Loucy (cell line): ENCODE measurements at regions not wholly inside any gene's neighbourhood (a gene's known extent, or its start where the extent isn't known, plus 50 kb on each side); places are given as distances from the start of the nearest gene placed in this dataset.
"Not testable (repeated sequence)": the region's sequence is repeated elsewhere in the genome, so short reads cannot be mapped to it uniquely, and the experiment has no call there.

Experiments
- H2AFZ ChIP-seq: fragments of 200-600 bp; sonication (generic); 2 replicates; pipeline ENCODE4 v1.6.0; 2016; ENCODE audit warnings: antibody characterized with exemption, mild to moderate bottlenecking, low read length, moderate library complexity
- H3F3A ChIP-seq: fragments of 200-600 bp; 2 replicates; pipeline ENCODE4 v1.6.0; 2016; ENCODE audit warnings: antibody characterized with exemption, low read depth, mild to moderate bottlenecking
- H3K27me3 ChIP-seq: fragments of 200-600 bp; sonication (generic); 2 replicates; pipeline ENCODE4 v1.6.1; 2014; ENCODE audit warnings: low read length, mild to moderate bottlenecking; ENCODE audit not compliant: insufficient read depth, poor library complexity, severe bottlenecking
- H3K36me3 ChIP-seq: fragments of 200-600 bp; sonication (generic); 2 replicates; pipeline ENCODE4 v1.6.1; 2016; ENCODE audit warnings: low read length; ENCODE audit not compliant: insufficient read depth
- H3K4me1 ChIP-seq: fragments of 200-600 bp; sonication (generic); 2 replicates; pipeline ENCODE4 v1.5.1; 2014; ENCODE audit warnings: low read length, mild to moderate bottlenecking; ENCODE audit not compliant: insufficient read depth, poor library complexity, severe bottlenecking
- H3K4me2 ChIP-seq: fragments of 200-600 bp; sonication (generic); 2 replicates; pipeline ENCODE4 v1.6.0; 2014; ENCODE audit warnings: antibody characterized with exemption, low read length, low read depth, mild to moderate bottlenecking; ENCODE audit not compliant: poor library complexity, severe bottlenecking
- H3K4me3 ChIP-seq: fragments of 200-600 bp; sonication (generic); 2 replicates; pipeline ENCODE4 v1.5.1; 2014; ENCODE audit warnings: low read length, mild to moderate bottlenecking, mixed read lengths; ENCODE audit not compliant: poor library complexity, severe bottlenecking
- H3K79me2 ChIP-seq: fragments of 200-600 bp; sonication (generic); 2 replicates; pipeline ENCODE4 v1.6.1; 2014; ENCODE audit warnings: low read length; ENCODE audit not compliant: insufficient read depth
- H3K9ac ChIP-seq: fragments of 200-600 bp; sonication (generic); 2 replicates; pipeline ENCODE4 v1.6.0; 2014; ENCODE audit warnings: mild to moderate bottlenecking, low read depth, low read length, moderate library complexity; ENCODE audit not compliant: poor library complexity, severe bottlenecking
- H3K9me2 ChIP-seq: fragments of 200-600 bp; sonication (generic); replicated peaks from 2 replicates; pipeline ENCODE4 v1.6.1; 2016; ENCODE audit warnings: low read depth, low read length, mixed read lengths
- H3K9me3 ChIP-seq: fragments of 200-600 bp; sonication (generic); 2 replicates; pipeline ENCODE4 v1.6.1; 2014; ENCODE audit warnings: mild to moderate bottlenecking, antibody characterized with exemption, low read length, low read depth; ENCODE audit not compliant: insufficient read depth
- H4K20me1 ChIP-seq: fragments of 200-600 bp; sonication (generic); 2 replicates; pipeline ENCODE4 v1.6.0; 2014; ENCODE audit warnings: antibody characterized with exemption, low read length, mild to moderate bottlenecking; ENCODE audit not compliant: insufficient read depth, poor library complexity, severe bottlenecking
- TF ChIP-seq, protein P1 (sequence below): fragments of 200-600 bp; sonication (generic); conservative IDR thresholded peaks from 2 replicates; pipeline ENCODE4 v1.5.1; 2014; ENCODE audit warnings: mild to moderate bottlenecking, antibody characterized with exemption, low read length

DNA sequence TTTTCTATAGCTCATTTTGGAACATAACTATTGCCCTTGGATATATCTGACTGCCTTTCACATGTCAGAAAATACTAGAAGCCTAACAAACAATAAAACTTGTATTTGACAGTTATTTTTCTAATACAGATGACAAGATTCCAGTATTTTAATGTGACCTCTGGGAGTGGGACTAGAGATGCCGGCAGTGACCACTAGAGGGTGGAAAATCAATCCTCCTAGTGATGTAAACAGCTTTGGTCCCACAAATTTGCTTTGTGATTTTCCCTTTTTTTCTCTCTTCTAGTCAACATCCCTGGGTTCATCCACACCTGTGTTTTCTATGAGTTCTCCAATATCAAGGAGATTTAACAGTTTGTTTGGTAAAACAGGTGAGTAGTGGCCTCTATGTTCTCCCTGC is 615.1 kb downstream of the SPATA31A6 start:
- not testable (repeated sequence) for H2AFZ ChIP-seq, H3F3A ChIP-seq, H3K9me2 ChIP-seq, H3K9ac ChIP-seq, H4K20me1 ChIP-seq, H3K79me2 ChIP-seq, H3K4me3 ChIP-seq, H3K36me3 ChIP-seq, H3K27me3 ChIP-seq, H3K4me1 ChIP-seq, H3K4me2 ChIP-seq, H3K9me3 ChIP-seq
- TF ChIP-seq, protein P1, sequence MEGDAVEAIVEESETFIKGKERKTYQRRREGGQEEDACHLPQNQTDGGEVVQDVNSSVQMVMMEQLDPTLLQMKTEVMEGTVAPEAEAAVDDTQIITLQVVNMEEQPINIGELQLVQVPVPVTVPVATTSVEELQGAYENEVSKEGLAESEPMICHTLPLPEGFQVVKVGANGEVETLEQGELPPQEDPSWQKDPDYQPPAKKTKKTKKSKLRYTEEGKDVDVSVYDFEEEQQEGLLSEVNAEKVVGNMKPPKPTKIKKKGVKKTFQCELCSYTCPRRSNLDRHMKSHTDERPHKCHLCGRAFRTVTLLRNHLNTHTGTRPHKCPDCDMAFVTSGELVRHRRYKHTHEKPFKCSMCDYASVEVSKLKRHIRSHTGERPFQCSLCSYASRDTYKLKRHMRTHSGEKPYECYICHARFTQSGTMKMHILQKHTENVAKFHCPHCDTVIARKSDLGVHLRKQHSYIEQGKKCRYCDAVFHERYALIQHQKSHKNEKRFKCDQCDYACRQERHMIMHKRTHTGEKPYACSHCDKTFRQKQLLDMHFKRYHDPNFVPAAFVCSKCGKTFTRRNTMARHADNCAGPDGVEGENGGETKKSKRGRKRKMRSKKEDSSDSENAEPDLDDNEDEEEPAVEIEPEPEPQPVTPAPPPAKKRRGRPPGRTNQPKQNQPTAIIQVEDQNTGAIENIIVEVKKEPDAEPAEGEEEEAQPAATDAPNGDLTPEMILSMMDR: peak; percentile 24; the same call in 1 of the 2 replicates

DNA sequence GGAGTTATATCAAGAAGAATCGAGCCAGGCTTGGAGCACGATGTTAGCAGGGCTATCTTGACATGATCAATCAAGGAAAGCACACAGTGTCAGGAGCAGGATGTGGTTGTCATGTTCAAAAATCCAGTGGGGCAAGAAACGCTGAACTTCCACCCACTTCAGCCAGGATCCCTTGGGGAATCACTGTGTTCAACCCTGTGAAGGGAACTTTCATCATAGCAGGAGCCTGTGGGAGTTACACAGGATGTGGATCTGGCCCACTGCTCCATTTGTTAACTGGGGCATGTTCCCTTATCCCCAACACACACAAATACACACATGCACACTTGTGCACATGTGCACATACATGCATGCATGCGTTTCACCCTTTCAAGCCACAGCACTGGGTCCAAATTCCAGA is 619.3 kb downstream of the SPATA31A6 start:
- H3K4me3 ChIP-seq, H3K9me2 ChIP-seq, H3F3A ChIP-seq, H4K20me1 ChIP-seq, H3K9ac ChIP-seq, H3K36me3 ChIP-seq, H3K4me2 ChIP-seq, H3K4me1 ChIP-seq, H3K9me3 ChIP-seq, H2AFZ ChIP-seq, H3K79me2 ChIP-seq, H3K27me3 ChIP-seq: not testable (repeated sequence)

GRCh38 chr9:42806674-42807073 is 623.2 kb downstream of the SPATA31A6 start:
- H3K9me3 ChIP-seq, H3F3A ChIP-seq, H3K9ac ChIP-seq, H3K79me2 ChIP-seq, H2AFZ ChIP-seq, H3K4me2 ChIP-seq, H3K36me3 ChIP-seq, H3K4me3 ChIP-seq, H4K20me1 ChIP-seq, H3K9me2 ChIP-seq, H3K4me1 ChIP-seq, H3K27me3 ChIP-seq: not testable (repeated sequence)

DNA sequence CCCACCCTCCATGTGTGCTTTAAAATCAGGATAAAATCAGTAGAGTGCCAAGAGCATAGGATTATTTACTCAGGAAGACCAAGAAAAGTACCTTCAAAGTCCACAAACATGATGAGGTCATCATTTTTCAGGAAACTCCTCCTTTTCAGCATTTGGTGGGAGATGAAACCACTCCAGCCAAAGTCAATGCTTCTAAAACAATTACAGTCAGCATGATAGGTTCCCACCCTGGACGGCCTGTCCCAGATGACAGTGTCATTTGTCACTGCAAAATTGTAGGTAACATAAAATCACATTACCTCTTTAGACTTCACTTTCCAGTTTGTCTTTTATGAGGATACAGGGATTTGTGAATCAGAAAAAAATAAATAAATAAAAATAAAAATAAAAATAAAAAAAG is 638.0 kb downstream of the SPATA31A6 start:
- not testable (repeated sequence) for H2AFZ ChIP-seq, H3K9me3 ChIP-seq, H3K4me1 ChIP-seq, H4K20me1 ChIP-seq, H3K4me3 ChIP-seq, H3K9me2 ChIP-seq, H3K79me2 ChIP-seq, H3K27me3 ChIP-seq, H3F3A ChIP-seq, H3K4me2 ChIP-seq, H3K9ac ChIP-seq, H3K36me3 ChIP-seq

DNA sequence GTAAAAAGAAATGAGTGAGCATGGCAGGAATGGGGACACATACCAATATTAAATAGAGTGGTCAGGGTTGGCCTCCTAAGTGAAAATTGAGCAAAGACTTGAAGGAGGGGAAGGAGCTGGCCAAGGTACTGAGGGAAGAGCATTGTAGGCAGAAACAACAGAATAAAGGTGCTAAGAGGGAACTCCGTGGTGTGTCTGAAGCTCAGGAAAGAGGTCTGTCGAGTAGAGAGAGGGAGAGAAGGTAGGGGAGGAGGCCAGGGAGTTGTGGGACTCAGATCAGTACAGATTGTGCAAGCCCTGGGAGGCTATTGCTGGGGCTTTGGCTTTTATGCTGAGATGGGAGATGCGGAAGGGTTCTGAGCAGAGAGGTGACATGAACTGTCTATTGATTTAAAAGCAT is 664.7 kb downstream of the SPATA31A6 start:
- H3K9me3 ChIP-seq, H3K4me2 ChIP-seq, H3K4me1 ChIP-seq, H3K36me3 ChIP-seq, H3K9ac ChIP-seq, H3K27me3 ChIP-seq, H3K4me3 ChIP-seq, H4K20me1 ChIP-seq, H3F3A ChIP-seq, H2AFZ ChIP-seq, H3K79me2 ChIP-seq, H3K9me2 ChIP-seq: not testable (repeated sequence)

GRCh38 chr9:42850896-42851693 is 667.6 kb downstream of the SPATA31A6 start:
- not testable (repeated sequence) for H3F3A ChIP-seq, H3K4me2 ChIP-seq, H3K27me3 ChIP-seq, H3K9me3 ChIP-seq, H3K9me2 ChIP-seq, H3K4me3 ChIP-seq, H3K36me3 ChIP-seq, H3K4me1 ChIP-seq, H3K79me2 ChIP-seq, H3K9ac ChIP-seq, H4K20me1 ChIP-seq, H2AFZ ChIP-seq

DNA sequence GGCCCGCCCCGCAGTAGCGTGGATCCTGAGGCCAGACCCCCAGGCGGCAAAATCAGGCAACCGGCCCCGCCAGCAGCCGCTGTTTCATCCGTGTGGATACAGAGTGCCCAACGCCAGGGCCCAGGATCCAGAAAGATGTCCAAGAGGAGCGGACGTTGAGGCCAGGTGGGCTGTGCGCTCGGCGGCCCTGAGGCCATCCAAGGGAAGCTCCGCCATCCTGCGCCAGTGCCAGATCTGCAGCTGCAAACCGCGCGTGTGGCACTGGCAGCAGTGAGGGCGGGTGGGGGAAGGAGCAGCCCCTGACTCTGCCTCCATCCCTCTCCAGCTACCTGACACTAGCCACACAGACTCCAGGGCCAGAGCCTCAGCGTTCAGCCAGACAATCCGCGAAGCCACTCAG is 668.2 kb downstream of the SPATA31A6 start:
- H3K27me3 ChIP-seq, H3K4me2 ChIP-seq, H2AFZ ChIP-seq, H3K79me2 ChIP-seq, H3K9me2 ChIP-seq, H4K20me1 ChIP-seq, H3K36me3 ChIP-seq, H3F3A ChIP-seq, H3K4me1 ChIP-seq, H3K9ac ChIP-seq, H3K9me3 ChIP-seq: not testable (repeated sequence)
- peak overlapping the region; percentile 72 for H3K4me3 ChIP-seq
